Rectal smooth muscle tissue (tissue), 1 donor: ENCODE measurements at regions not wholly inside any gene's neighbourhood (a gene's known extent, or its start where the extent isn't known, plus 50 kb on each side); places are given as distances from the start of the nearest gene placed in this dataset.

Source experiments
- H3K27ac ChIP-seq: one replicate; pipeline ENCODE4 v1.7.0; 2013; ENCODE audit warnings: low read depth, low read length, inconsistent platforms
- H3K27me3 ChIP-seq: one replicate; pipeline ENCODE4 v1.7.0; 2013; ENCODE audit warnings: low read length; ENCODE audit not compliant: control insufficient read depth, insufficient read depth
- H3K36me3 ChIP-seq: one replicate; pipeline ENCODE4 v1.7.0; 2013; ENCODE audit warnings: low read length; ENCODE audit not compliant: control insufficient read depth, insufficient read depth
- H3K4me1 ChIP-seq: one replicate; pipeline ENCODE4 v1.7.0; 2013; ENCODE audit warnings: low read length; ENCODE audit not compliant: control insufficient read depth, insufficient read depth
- H3K4me3 ChIP-seq: one replicate; pipeline ENCODE4 v1.7.0; 2013; ENCODE audit warnings: low read length
- H3K9ac ChIP-seq: one replicate; pipeline ENCODE4 v1.7.0; 2013; ENCODE audit warnings: low read length

- Histone ChIP-seq H3K27me3 (no peaks in the 10 kb centered on the region), H3K9ac (no peak overlapping the region), H3K4me3 (no peak overlapping the region), H3K36me3 (no peaks in the 10 kb centered on the region), H3K4me1 (peaks cover 8% of the 10 kb centered on the region), H3K27ac (peak overlapping the region; percentile 30)
These were observed 367.0 kb downstream of the BCOR start for GRCh38 chrX:39730662-39731329.

GRCh38 chrX:39731330-39731667, 366.5 kb downstream of the BCOR start:
- no peaks in the 10 kb centered on the region for H3K27me3 ChIP-seq
- peak overlapping the region; percentile 30 for H3K27ac ChIP-seq
- no peak overlapping the region for H3K9ac ChIP-seq
- H3K4me3 ChIP-seq, result no peak overlapping the region
- no peaks in the 10 kb centered on the region for H3K36me3 ChIP-seq
- H3K4me1 ChIP-seq, result peaks cover 10% of the 10 kb centered on the region

- Histone ChIP-seq H3K4me3 (no peak overlapping the region), H3K4me1 (peaks cover 13% of the 10 kb centered on the region), H3K27me3 (no peaks in the 10 kb centered on the region), H3K9ac (no peak overlapping the region), H3K27ac (no peak overlapping the region), H3K36me3 (no peaks in the 10 kb centered on the region)
These were observed 366.0 kb downstream of the BCOR start for GRCh38 chrX:39731735-39732134.

GRCh38 chrX:39733745-39734144, 364.0 kb downstream of the BCOR start:
- Histone ChIP-seq H3K27me3 (no peaks in the 10 kb centered on the region), H3K4me1 (peaks cover 13% of the 10 kb centered on the region), H3K36me3 (no peaks in the 10 kb centered on the region), H3K9ac (no peak overlapping the region), H3K27ac (no peak overlapping the region), H3K4me3 (no peak overlapping the region)

- Histone ChIP-seq H3K27ac (no peak overlapping the region), H3K4me3 (no peak overlapping the region), H3K9ac (no peak overlapping the region), H3K27me3 (no peaks in the 10 kb centered on the region), H3K4me1 (peaks cover 13% of the 10 kb centered on the region), H3K36me3 (no peaks in the 10 kb centered on the region)
These were observed 363.5 kb downstream of the BCOR start for GRCh38 chrX:39734174-39734776.

GRCh38 chrX:39736216-39737211, 361.2 kb downstream of the BCOR start:
- Histone ChIP-seq H3K27me3 (no peaks in the 10 kb centered on the region), H3K4me3 (no peak overlapping the region), H3K27ac (peak overlapping the region; percentile 51), H3K36me3 (no peaks in the 10 kb centered on the region), H3K4me1 (peaks cover 8% of the 10 kb centered on the region), H3K9ac (peak overlapping the region; percentile 13)

- Histone ChIP-seq H3K9ac (no peak overlapping the region), H3K36me3 (no peaks in the 10 kb centered on the region), H3K27me3 (no peaks in the 10 kb centered on the region), H3K4me1 (peaks cover 5% of the 10 kb centered on the region), H3K4me3 (no peak overlapping the region), H3K27ac (no peak overlapping the region)
These were observed 358.2 kb downstream of the BCOR start for GRCh38 chrX:39739585-39739984.

- H3K4me1 ChIP-seq, result peaks cover 5% of the 10 kb centered on the region
- no peak overlapping the region for H3K4me3 ChIP-seq
- H3K9ac ChIP-seq, result no peak overlapping the region
- no peaks in the 10 kb centered on the region for H3K36me3 ChIP-seq
- no peaks in the 10 kb centered on the region for H3K27me3 ChIP-seq
- no peak overlapping the region for H3K27ac ChIP-seq
These were observed 357.7 kb downstream of the BCOR start for GRCh38 chrX:39740078-39740477.

GRCh38 chrX:39741904-39742303, 355.9 kb downstream of the BCOR start:
- Histone ChIP-seq H3K9ac (no peak overlapping the region), H3K4me1 (no peaks in the 10 kb centered on the region), H3K4me3 (no peak overlapping the region), H3K27me3 (no peaks in the 10 kb centered on the region), H3K27ac (no peak overlapping the region), H3K36me3 (no peaks in the 10 kb centered on the region)

GRCh38 chrX:39745818-39746217, 351.9 kb downstream of the BCOR start:
- Histone ChIP-seq H3K4me1 (no peaks in the 10 kb centered on the region), H3K27ac (no peak overlapping the region), H3K9ac (no peak overlapping the region), H3K4me3 (no peak overlapping the region), H3K27me3 (no peaks in the 10 kb centered on the region), H3K36me3 (no peaks in the 10 kb centered on the region)

- Histone ChIP-seq H3K4me3 (no peak overlapping the region), H3K9ac (no peak overlapping the region), H3K27me3 (no peaks in the 10 kb centered on the region), H3K4me1 (no peaks in the 10 kb centered on the region), H3K27ac (no peak overlapping the region), H3K36me3 (no peaks in the 10 kb centered on the region)
These were observed 348.6 kb downstream of the BCOR start for GRCh38 chrX:39749135-39749534.

- Histone ChIP-seq H3K4me1 (no peaks in the 10 kb centered on the region), H3K27ac (no peak overlapping the region), H3K4me3 (no peak overlapping the region), H3K36me3 (no peaks in the 10 kb centered on the region), H3K27me3 (no peaks in the 10 kb centered on the region), H3K9ac (no peak overlapping the region)
These were observed 348.0 kb downstream of the BCOR start for GRCh38 chrX:39749728-39750127.
